ENCODE measurements at regions not wholly inside any gene's neighbourhood (a gene's known extent, or its start where the extent isn't known, plus 50 kb on each side); places are given as distances from the start of the nearest gene placed in this dataset.

DNA sequence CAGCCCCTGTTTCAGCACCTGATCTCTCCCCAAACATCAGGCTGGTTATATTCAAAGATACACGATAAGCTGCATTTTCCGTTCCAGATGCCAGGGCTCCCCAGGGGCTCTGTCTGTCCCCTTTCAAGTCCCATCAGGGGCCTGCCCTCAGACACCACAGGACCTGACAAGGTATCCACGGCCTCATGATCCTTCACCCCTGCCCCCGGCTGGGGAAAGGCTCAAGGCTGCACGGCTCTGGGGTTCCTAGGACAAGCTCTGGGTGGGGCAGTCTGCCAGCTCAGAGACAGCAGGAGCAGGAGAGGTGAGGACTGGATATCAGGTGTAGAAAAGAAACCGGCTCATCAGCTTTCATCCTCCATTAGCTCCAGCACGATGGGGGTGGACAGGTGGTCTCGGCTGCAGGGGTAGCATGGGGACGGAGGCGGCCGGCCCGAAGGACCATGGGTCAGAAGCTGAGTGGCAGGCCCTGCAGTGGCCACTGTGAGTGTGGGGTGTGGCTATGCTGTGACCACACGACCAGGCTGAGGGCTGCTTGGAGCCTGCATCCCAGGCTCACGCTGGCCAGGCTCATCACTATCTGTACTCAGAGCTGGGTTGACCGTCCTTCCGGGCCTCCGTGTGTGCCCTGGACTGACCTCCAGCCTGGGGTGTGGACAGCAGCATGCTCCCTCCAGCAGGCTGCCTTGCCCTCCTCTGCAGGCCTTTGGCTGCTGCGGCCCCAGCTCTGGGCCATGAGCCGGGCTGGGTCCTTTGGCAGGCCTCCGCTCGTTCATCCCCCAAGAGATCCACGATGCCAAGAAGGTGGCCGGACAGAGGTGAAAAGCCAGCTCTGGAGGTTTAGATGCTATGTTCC, 386.2 kb downstream of the THBS2 start:
- no peak for TF ChIP-seq CTCF (conservative IDR thresholded peaks at IDR 0.05)
- TF ChIP-seq ZFX (IDR thresholded peaks at IDR 0.05) = no peak
